HEK293 (cell line): ENCODE measurements at regions not wholly inside any gene's neighbourhood (a gene's known extent, or its start where the extent isn't known, plus 50 kb on each side); places are given as distances from the start of the nearest gene placed in this dataset.

Source experiments
- AEBP2 ChIP-seq: fragments of 450-650 bp; formaldehyde crosslinking; IDR thresholded peaks from 2 replicates; pipeline ENCODE4 v1.5.1; 2016; ENCODE audit warnings: missing biosample characterization, missing genetic modification characterization, borderline replicate concordance
- BCL6B ChIP-seq: fragments of 450-650 bp; formaldehyde crosslinking; IDR thresholded peaks from 2 replicates; pipeline ENCODE4 v1.5.1; 2017; ENCODE audit warnings: missing biosample characterization, missing genetic modification characterization
- CTCF ChIP-seq: fragments of 450-650 bp; formaldehyde crosslinking; IDR thresholded peaks from 2 replicates; pipeline ENCODE4 v1.5.1; 2016; ENCODE audit warnings: missing biosample characterization, missing genetic modification characterization
- GLI4 ChIP-seq: fragments of 450-650 bp; formaldehyde crosslinking; IDR thresholded peaks from 2 replicates; pipeline ENCODE4 v1.5.1; 2016; ENCODE audit warnings: missing biosample characterization, missing genetic modification characterization
- KLF16 ChIP-seq: fragments of 450-650 bp; formaldehyde crosslinking; IDR thresholded peaks from 2 replicates; pipeline ENCODE4 v1.5.1; 2017; ENCODE audit warnings: missing biosample characterization, missing genetic modification characterization
- REST ChIP-seq: fragments of 450-650 bp; formaldehyde crosslinking; IDR thresholded peaks from 2 replicates; pipeline ENCODE4 v1.5.1; 2016; ENCODE audit warnings: missing biosample characterization, missing genetic modification characterization
- TCF7L2 ChIP-seq: IDR thresholded peaks from 2 replicates; pipeline ENCODE4 v1.6.1; 2011; ENCODE audit warnings: low read depth, mild to moderate bottlenecking, inconsistent platforms, low read length, moderate library complexity, borderline replicate concordance
- ZBTB11 ChIP-seq: fragments of 450-650 bp; formaldehyde crosslinking; conservative IDR thresholded peaks from 2 replicates; pipeline ENCODE4 v1.5.1; 2016; ENCODE audit warnings: low read depth, missing biosample characterization, missing genetic modification characterization
- ZBTB7A ChIP-seq: fragments of 450-650 bp; formaldehyde crosslinking; IDR thresholded peaks from 2 replicates; pipeline ENCODE4 v1.5.1; 2016; ENCODE audit warnings: low read depth, missing biosample characterization, missing genetic modification characterization
- ZNF202 ChIP-seq: fragments of 450-650 bp; formaldehyde crosslinking; IDR thresholded peaks from 2 replicates; pipeline ENCODE4 v1.5.1; 2016; ENCODE audit warnings: missing biosample characterization, missing genetic modification characterization, borderline replicate concordance
- ZNF324 ChIP-seq: fragments of 450-650 bp; formaldehyde crosslinking; IDR thresholded peaks from 2 replicates; pipeline ENCODE4 v1.5.1; 2016; ENCODE audit warnings: missing biosample characterization, missing genetic modification characterization
- ZNF423 ChIP-seq: fragments of 450-650 bp; formaldehyde crosslinking; IDR thresholded peaks from 2 replicates; pipeline ENCODE4 v1.5.1; 2016; ENCODE audit warnings: missing biosample characterization, missing genetic modification characterization
- ZNF580 ChIP-seq: fragments of 450-650 bp; formaldehyde crosslinking; IDR thresholded peaks from 2 replicates; pipeline ENCODE4 v1.5.1; 2016; ENCODE audit warnings: missing biosample characterization, missing genetic modification characterization
- ZNF600 ChIP-seq: fragments of 450-650 bp; formaldehyde crosslinking; IDR thresholded peaks from 2 replicates; pipeline ENCODE4 v1.5.1; 2016; ENCODE audit warnings: missing biosample characterization, missing genetic modification characterization

GRCh38 chr13:61761690-61762089, 346.0 kb upstream of the PCDH20 start:
- no peak for TF ChIP-seq CTCF (tag by site-specific recombination)
- TF ChIP-seq ZBTB11 = no peak
- no peak for TF ChIP-seq ZNF202 (tag by site-specific recombination)
- TF ChIP-seq ZNF324 (tag by site-specific recombination) = no peak
- no peak for TF ChIP-seq ZBTB7A (tag by site-specific recombination)
- no peak for TF ChIP-seq ZNF600
- TF ChIP-seq GLI4 (tag by site-specific recombination) = no peak
- TF ChIP-seq KLF16 = no peak
- no peak for TF ChIP-seq AEBP2 (tag by site-specific recombination)
- TF ChIP-seq TCF7L2 = no peak
- no peak for TF ChIP-seq ZNF580
- no peak for TF ChIP-seq REST (tag by site-specific recombination)
- no peak for TF ChIP-seq BCL6B (tag by site-specific recombination)
- TF ChIP-seq ZNF423 (tag by site-specific recombination) = no peak
